GM23338 (cell line): ENCODE measurements at regions not wholly inside any gene's neighbourhood (a gene's known extent, or its start where the extent isn't known, plus 50 kb on each side); places are given as distances from the start of the nearest gene placed in this dataset.

Source experiments
- ATAC-seq: fragments of 200-7000 bp; cut with Tn5 transposase; 3 replicates; pipeline ENCODE4 v1.9.1; 2020
- DNase-seq: peaks from one replicate; pipeline ENCODE4 v3.0.0-alpha.2; 2015; ENCODE audit warnings: low spot score
- H2AFZ ChIP-seq: fragments of 200-600 bp; sonication (generic); 2 replicates; pipeline ENCODE4 v1.8.0; 2016; ENCODE audit warnings: antibody characterized with exemption, mild to moderate bottlenecking, moderate library complexity
- H3F3A ChIP-seq: fragments of 200-600 bp; sonication (generic); replicated peaks from 2 replicates; pipeline ENCODE4 v1.8.0; 2017; ENCODE audit warnings: antibody characterized with exemption, mixed run types, low read depth
- H3K27ac ChIP-seq: fragments of 200-600 bp; sonication (generic); 2 replicates; pipeline ENCODE4 v1.6.1; 2016; ENCODE audit warnings: low read depth
- H3K27me3 ChIP-seq: fragments of 200-600 bp; sonication (generic); 2 replicates; pipeline ENCODE4 v1.8.0; 2016; ENCODE audit warnings: mild to moderate bottlenecking, mixed run types, moderate library complexity; ENCODE audit not compliant: insufficient read depth
- H3K36me3 ChIP-seq: fragments of 200-600 bp; sonication (generic); 2 replicates; pipeline ENCODE4 v1.8.0; 2016; ENCODE audit warnings: mild to moderate bottlenecking; ENCODE audit not compliant: insufficient read depth
- H3K4me1 ChIP-seq: fragments of 200-600 bp; sonication (generic); 2 replicates; pipeline ENCODE4 v1.8.0; 2016; ENCODE audit warnings: mild to moderate bottlenecking, moderate library complexity; ENCODE audit not compliant: insufficient read depth
- H3K4me2 ChIP-seq: fragments of 200-600 bp; sonication (generic); 2 replicates; pipeline ENCODE4 v1.7.1; 2017; ENCODE audit warnings: mixed run types
- H3K4me3 ChIP-seq: fragments of 200-600 bp; sonication (generic); 2 replicates; pipeline ENCODE4 v1.6.1; 2016; ENCODE audit warnings: mixed run types
- H3K79me2 ChIP-seq: fragments of 200-600 bp; sonication (generic); replicated peaks from 2 replicates; pipeline ENCODE4 v1.8.0; 2017; ENCODE audit warnings: mild to moderate bottlenecking; ENCODE audit not compliant: insufficient read depth
- H3K9me2 ChIP-seq: fragments of 200-600 bp; sonication (generic); 2 replicates; pipeline ENCODE4 v1.8.0; 2017; ENCODE audit not compliant: insufficient read depth
- H4K20me1 ChIP-seq: fragments of 200-600 bp; sonication (generic); replicated peaks from 2 replicates; pipeline ENCODE4 v1.8.0; 2017; ENCODE audit warnings: mild to moderate bottlenecking; ENCODE audit not compliant: insufficient read depth
- H3K27ac Mint-ChIP-seq: 2 replicates; pipeline ENCODE4 v1.8.0; 2020; ENCODE audit warnings: inconsistent platforms, mild to moderate bottlenecking, moderate library complexity, mixed read lengths
- H3K27me3 Mint-ChIP-seq: 3 replicates; pipeline ENCODE4 v1.8.0; 2022; ENCODE audit warnings: low read depth, mild to moderate bottlenecking, moderate library complexity, mixed read lengths, inconsistent platforms; ENCODE audit not compliant: insufficient read depth, poor library complexity
- H3K36me3 Mint-ChIP-seq: 3 replicates; pipeline ENCODE4 v1.8.0; 2021; ENCODE audit warnings: low read depth, mild to moderate bottlenecking, inconsistent platforms, moderate library complexity, mixed read lengths
- H3K4me1 Mint-ChIP-seq: 3 replicates; pipeline ENCODE4 v1.8.0; 2020; ENCODE audit warnings: mild to moderate bottlenecking, inconsistent platforms, mixed read lengths
- H3K4me3 Mint-ChIP-seq: 3 replicates; pipeline ENCODE4 v1.8.0; 2021; ENCODE audit warnings: moderate library complexity, mild to moderate bottlenecking, inconsistent platforms, mixed read lengths
- H3K9me3 Mint-ChIP-seq: 3 replicates; pipeline ENCODE4 v1.8.0; 2020; ENCODE audit warnings: moderate library complexity, mild to moderate bottlenecking, inconsistent platforms, mixed read lengths
- CREB1 ChIP-seq: fragments of 250-450 bp; sonication (Bioruptor Pico); IDR thresholded peaks from 2 replicates; pipeline ENCODE4 v1.5.0; 2020; ENCODE audit warnings: low read depth, mild to moderate bottlenecking, moderate library complexity
- CTCF ChIP-seq, 2 experiments: fragments of 200-600 bp in 1 of 2; sonication (generic) in 1 of 2; conservative IDR thresholded peaks; 2 replicates each; pipeline versions ENCODE4 v1.5.1 to v1.6.1; 2016 to 2017; ENCODE audit warnings: antibody characterized with exemption in 2 of 2, low read depth in 2 of 2, mild to moderate bottlenecking in 2 of 2, moderate library complexity in 1 of 2
- EZH2 ChIP-seq: fragments of 200-600 bp; sonication (generic); IDR thresholded peaks from one replicate; pipeline ENCODE4 v1.8.0; 2017; ENCODE audit warnings: antibody characterized with exemption, mild to moderate bottlenecking, low read depth; ENCODE audit not compliant: unreplicated experiment
- EZH2phosphoT487 ChIP-seq: fragments of 200-600 bp; sonication (generic); IDR thresholded peaks from one replicate; pipeline ENCODE4 v1.8.1; 2018; ENCODE audit warnings: antibody characterized with exemption; ENCODE audit not compliant: unreplicated experiment
- JUNB ChIP-seq: IDR thresholded peaks from one replicate; pipeline ENCODE4 v1.6.1; 2016; ENCODE audit warnings: antibody characterized with exemption; ENCODE audit not compliant: unreplicated experiment
- NANOG ChIP-seq: IDR thresholded peaks from 2 replicates; pipeline ENCODE4 v1.6.1; 2016; ENCODE audit warnings: antibody characterized with exemption, borderline replicate concordance
- POLR2AphosphoS5 ChIP-seq: IDR thresholded peaks from 2 replicates; pipeline ENCODE4 v1.6.1; 2016; ENCODE audit warnings: antibody characterized with exemption, low read depth
- STAT1 ChIP-seq: IDR thresholded peaks from one replicate; pipeline ENCODE4 v1.6.1; 2016; ENCODE audit warnings: antibody characterized with exemption; ENCODE audit not compliant: unreplicated experiment
- ZNF114 ChIP-seq: fragments of 250-450 bp; sonication (Bioruptor Pico); IDR thresholded peaks from 2 replicates; pipeline ENCODE4 v1.5.0; 2020; ENCODE audit warnings: mild to moderate bottlenecking, moderate library complexity
- ZNF331 ChIP-seq: fragments of 250-450 bp; sonication (Bioruptor Pico); IDR thresholded peaks from 2 replicates; pipeline ENCODE4 v1.5.0; 2020; ENCODE audit warnings: low read depth, mild to moderate bottlenecking, moderate library complexity
- TF ChIP-seq, protein P1 (sequence below): fragments of 250-450 bp; sonication (Bioruptor Pico); IDR thresholded peaks from 2 replicates; pipeline ENCODE4 v1.5.0; 2020; ENCODE audit warnings: mild to moderate bottlenecking, moderate library complexity
- TF ChIP-seq, protein P2 (sequence below): IDR thresholded peaks from one replicate; pipeline ENCODE4 v1.6.1; 2018; ENCODE audit warnings: antibody characterized with exemption; ENCODE audit not compliant: unreplicated experiment
- TF ChIP-seq, protein P3 (sequence below): IDR thresholded peaks from 2 replicates; pipeline ENCODE4 v1.6.1; 2016; ENCODE audit warnings: antibody characterized with exemption

DNA sequence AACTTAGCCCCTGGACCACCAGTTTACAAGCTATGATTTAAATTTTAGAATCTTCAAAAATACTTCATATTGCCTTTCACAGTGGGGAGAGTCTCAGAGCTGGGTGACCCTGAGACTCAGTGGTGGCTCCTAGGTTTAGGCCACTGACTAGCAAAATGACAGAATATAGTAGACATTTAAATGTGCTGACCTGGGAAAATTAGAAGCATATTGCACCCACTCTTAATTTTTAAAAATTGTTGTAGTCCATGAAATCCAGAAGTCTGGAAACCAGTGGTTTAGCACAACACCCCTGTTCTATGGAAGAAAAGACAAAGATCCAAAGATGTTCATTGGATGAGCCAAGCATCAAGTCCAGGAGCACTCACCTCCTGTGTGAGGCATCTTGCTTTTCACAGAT is 75.0 kb upstream of the PAPPA start:
- Histone ChIP-seq H3F3A (no peaks in the 10 kb centered on the region), H3K27me3 (no peaks in the 10 kb centered on the region), H4K20me1 (no peaks in the 10 kb centered on the region), H3K27ac (no peak overlapping the region), H3K4me3 (no peak overlapping the region), H3K9me2 (no peaks in the 10 kb centered on the region), H3K79me2 (no peaks in the 10 kb centered on the region), H3K4me2 (no peak overlapping the region), H2AFZ (no peak overlapping the region), H3K36me3 (no peaks in the 10 kb centered on the region; the same call in 1 of the 2 replicates), H3K4me1 (no peaks in the 10 kb centered on the region)
- Mint-ChIP-seq H3K4me1 (no peaks in the 10 kb centered on the region; the same call in 2 of the 3 replicates), H3K27ac (no peak overlapping the region), H3K9me3 (no peaks in the 10 kb centered on the region), H3K4me3 (no peak overlapping the region), H3K36me3 (no peaks in the 10 kb centered on the region), H3K27me3 (no peaks in the 10 kb centered on the region)
- ATAC-seq (no peak), DNase-seq (no peak)
- TF ChIP-seq EZH2 (no peak), EZH2phosphoT487 (no peak), CREB1 (CRISPR knock-in tag) (no peak), STAT1 (no peak), JUNB (no peak), ZNF114 (CRISPR knock-in tag) (no peak), CTCF (conservative IDR thresholded peaks at IDR 0.05; ENCODE audit: low read depth in 2 of 2) (no peak), NANOG (no peak), ZNF331 (CRISPR knock-in tag) (no peak), POLR2AphosphoS5 (no peak)
- TF ChIP-seq, protein P1, sequence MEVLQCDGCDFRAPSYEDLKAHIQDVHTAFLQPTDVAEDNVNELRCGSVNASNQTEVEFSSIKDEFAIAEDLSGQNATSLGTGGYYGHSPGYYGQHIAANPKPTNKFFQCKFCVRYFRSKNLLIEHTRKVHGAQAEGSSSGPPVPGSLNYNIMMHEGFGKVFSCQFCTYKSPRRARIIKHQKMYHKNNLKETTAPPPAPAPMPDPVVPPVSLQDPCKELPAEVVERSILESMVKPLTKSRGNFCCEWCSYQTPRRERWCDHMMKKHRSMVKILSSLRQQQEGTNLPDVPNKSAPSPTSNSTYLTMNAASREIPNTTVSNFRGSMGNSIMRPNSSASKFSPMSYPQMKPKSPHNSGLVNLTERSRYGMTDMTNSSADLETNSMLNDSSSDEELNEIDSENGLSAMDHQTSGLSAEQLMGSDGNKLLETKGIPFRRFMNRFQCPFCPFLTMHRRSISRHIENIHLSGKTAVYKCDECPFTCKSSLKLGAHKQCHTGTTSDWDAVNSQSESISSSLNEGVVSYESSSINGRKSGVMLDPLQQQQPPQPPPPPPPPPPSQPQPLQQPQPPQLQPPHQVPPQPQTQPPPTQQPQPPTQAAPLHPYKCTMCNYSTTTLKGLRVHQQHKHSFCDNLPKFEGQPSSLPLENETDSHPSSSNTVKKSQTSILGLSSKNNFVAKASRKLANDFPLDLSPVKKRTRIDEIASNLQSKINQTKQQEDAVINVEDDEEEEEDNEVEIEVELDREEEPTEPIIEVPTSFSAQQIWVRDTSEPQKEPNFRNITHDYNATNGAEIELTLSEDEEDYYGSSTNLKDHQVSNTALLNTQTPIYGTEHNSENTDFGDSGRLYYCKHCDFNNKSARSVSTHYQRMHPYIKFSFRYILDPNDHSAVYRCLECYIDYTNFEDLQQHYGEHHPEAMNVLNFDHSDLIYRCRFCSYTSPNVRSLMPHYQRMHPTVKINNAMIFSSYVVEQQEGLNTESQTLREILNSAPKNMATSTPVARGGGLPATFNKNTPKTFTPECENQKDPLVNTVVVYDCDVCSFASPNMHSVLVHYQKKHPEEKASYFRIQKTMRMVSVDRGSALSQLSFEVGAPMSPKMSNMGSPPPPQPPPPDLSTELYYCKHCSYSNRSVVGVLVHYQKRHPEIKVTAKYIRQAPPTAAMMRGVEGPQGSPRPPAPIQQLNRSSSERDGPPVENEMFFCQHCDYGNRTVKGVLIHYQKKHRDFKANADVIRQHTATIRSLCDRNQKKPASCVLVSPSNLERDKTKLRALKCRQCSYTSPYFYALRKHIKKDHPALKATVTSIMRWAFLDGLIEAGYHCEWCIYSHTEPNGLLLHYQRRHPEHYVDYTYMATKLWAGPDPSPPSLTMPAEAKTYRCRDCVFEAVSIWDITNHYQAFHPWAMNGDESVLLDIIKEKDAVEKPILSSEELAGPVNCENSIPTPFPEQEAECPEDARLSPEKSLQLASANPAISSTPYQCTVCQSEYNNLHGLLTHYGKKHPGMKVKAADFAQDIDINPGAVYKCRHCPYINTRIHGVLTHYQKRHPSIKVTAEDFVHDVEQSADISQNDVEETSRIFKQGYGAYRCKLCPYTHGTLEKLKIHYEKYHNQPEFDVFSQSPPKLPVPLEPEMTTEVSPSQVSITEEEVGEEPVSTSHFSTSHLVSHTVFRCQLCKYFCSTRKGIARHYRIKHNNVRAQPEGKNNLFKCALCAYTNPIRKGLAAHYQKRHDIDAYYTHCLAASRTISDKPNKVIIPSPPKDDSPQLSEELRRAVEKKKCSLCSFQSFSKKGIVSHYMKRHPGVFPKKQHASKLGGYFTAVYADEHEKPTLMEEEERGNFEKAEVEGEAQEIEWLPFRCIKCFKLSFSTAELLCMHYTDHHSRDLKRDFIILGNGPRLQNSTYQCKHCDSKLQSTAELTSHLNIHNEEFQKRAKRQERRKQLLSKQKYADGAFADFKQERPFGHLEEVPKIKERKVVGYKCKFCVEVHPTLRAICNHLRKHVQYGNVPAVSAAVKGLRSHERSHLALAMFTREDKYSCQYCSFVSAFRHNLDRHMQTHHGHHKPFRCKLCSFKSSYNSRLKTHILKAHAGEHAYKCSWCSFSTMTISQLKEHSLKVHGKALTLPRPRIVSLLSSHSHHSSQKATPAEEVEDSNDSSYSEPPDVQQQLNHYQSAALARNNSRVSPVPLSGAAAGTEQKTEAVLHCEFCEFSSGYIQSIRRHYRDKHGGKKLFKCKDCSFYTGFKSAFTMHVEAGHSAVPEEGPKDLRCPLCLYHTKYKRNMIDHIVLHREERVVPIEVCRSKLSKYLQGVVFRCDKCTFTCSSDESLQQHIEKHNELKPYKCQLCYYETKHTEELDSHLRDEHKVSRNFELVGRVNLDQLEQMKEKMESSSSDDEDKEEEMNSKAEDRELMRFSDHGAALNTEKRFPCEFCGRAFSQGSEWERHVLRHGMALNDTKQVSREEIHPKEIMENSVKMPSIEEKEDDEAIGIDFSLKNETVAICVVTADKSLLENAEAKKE, result no peak
- TF ChIP-seq, protein P2, sequence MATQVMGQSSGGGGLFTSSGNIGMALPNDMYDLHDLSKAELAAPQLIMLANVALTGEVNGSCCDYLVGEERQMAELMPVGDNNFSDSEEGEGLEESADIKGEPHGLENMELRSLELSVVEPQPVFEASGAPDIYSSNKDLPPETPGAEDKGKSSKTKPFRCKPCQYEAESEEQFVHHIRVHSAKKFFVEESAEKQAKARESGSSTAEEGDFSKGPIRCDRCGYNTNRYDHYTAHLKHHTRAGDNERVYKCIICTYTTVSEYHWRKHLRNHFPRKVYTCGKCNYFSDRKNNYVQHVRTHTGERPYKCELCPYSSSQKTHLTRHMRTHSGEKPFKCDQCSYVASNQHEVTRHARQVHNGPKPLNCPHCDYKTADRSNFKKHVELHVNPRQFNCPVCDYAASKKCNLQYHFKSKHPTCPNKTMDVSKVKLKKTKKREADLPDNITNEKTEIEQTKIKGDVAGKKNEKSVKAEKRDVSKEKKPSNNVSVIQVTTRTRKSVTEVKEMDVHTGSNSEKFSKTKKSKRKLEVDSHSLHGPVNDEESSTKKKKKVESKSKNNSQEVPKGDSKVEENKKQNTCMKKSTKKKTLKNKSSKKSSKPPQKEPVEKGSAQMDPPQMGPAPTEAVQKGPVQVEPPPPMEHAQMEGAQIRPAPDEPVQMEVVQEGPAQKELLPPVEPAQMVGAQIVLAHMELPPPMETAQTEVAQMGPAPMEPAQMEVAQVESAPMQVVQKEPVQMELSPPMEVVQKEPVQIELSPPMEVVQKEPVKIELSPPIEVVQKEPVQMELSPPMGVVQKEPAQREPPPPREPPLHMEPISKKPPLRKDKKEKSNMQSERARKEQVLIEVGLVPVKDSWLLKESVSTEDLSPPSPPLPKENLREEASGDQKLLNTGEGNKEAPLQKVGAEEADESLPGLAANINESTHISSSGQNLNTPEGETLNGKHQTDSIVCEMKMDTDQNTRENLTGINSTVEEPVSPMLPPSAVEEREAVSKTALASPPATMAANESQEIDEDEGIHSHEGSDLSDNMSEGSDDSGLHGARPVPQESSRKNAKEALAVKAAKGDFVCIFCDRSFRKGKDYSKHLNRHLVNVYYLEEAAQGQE, result no peak
- TF ChIP-seq, protein P3, sequence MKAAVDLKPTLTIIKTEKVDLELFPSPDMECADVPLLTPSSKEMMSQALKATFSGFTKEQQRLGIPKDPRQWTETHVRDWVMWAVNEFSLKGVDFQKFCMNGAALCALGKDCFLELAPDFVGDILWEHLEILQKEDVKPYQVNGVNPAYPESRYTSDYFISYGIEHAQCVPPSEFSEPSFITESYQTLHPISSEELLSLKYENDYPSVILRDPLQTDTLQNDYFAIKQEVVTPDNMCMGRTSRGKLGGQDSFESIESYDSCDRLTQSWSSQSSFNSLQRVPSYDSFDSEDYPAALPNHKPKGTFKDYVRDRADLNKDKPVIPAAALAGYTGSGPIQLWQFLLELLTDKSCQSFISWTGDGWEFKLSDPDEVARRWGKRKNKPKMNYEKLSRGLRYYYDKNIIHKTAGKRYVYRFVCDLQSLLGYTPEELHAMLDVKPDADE, result no peak
